Testis (tissue), 2 donors: ENCODE measurements at regions not wholly inside any gene's neighbourhood (a gene's known extent, or its start where the extent isn't known, plus 50 kb on each side); places are given as distances from the start of the nearest gene placed in this dataset.

Experiments
- POLR2A ChIP-seq: fragments of 450-650 bp; IDR thresholded peaks from one replicate; pipeline ENCODE4 v1.6.1; 2017; ENCODE audit warnings: antibody characterized with exemption, mild to moderate bottlenecking, moderate library complexity
- TF ChIP-seq, protein P1 (sequence below), 3 experiments: fragments of 450-650 bp in 2 of 3; fragments of 200-600 bp in 1 of 3; sonication (generic) in 1 of 3; IDR thresholded peaks; one replicate each; pipeline ENCODE4 v1.5.1; 2016 to 2019; ENCODE audit warnings: antibody characterized with exemption in 3 of 3, mild to moderate bottlenecking in 2 of 3, moderate library complexity in 1 of 3

DNA sequence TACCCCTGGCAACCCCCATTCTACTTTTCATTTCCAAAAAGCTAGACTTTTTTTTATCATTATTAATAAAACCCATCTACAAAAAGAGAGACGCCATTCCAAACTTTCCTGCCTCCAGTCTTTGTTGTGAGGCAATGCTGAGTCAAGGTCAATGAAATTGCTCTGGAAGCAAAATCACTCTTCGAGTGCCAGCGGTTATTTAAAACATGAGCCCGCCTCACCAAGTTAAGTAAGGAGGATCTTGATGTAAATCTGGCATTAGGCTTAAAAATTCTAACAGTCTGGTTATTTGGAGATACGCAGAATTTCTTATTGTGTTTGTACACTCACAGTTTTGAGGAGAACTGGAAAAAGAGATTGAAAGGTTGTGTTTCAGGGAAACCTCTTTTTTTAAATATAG is 1196.3 kb downstream of the TYW1 start:
- TF ChIP-seq, protein P1, sequence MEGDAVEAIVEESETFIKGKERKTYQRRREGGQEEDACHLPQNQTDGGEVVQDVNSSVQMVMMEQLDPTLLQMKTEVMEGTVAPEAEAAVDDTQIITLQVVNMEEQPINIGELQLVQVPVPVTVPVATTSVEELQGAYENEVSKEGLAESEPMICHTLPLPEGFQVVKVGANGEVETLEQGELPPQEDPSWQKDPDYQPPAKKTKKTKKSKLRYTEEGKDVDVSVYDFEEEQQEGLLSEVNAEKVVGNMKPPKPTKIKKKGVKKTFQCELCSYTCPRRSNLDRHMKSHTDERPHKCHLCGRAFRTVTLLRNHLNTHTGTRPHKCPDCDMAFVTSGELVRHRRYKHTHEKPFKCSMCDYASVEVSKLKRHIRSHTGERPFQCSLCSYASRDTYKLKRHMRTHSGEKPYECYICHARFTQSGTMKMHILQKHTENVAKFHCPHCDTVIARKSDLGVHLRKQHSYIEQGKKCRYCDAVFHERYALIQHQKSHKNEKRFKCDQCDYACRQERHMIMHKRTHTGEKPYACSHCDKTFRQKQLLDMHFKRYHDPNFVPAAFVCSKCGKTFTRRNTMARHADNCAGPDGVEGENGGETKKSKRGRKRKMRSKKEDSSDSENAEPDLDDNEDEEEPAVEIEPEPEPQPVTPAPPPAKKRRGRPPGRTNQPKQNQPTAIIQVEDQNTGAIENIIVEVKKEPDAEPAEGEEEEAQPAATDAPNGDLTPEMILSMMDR (IDR thresholded peaks at IDR 0.05), result no peak
- TF ChIP-seq POLR2A, result no peak
